Aorta (tissue), 5 donors: ENCODE measurements at regions not wholly inside any gene's neighbourhood (a gene's known extent, or its start where the extent isn't known, plus 50 kb on each side); places are given as distances from the start of the nearest gene placed in this dataset.

ENCODE experiments used
- ATAC-seq: fragments of 200-7000 bp; cut with Tn5 transposase; one replicate; pipeline ENCODE4 v1.9.1; 2022; ENCODE audit warnings: moderate library complexity; ENCODE audit not compliant: low FRiP score
- DNase-seq, 2 donors: peaks; one replicate each; pipeline ENCODE4 v3.0.0-alpha.2; 2020
- H3K27ac ChIP-seq, 2 donors: one replicate each; pipeline ENCODE4 v1.5.1; 2013; ENCODE audit warnings: low read length in 2 of 2, mild to moderate bottlenecking in 2 of 2, moderate library complexity in 2 of 2, control low read depth in 1 of 2, inconsistent platforms in 1 of 2, low read depth in 1 of 2
- H3K27me3 ChIP-seq, 2 donors: one replicate each; pipeline ENCODE4 v1.6.1; 2013; ENCODE audit warnings: control low read depth in 1 of 2, low read length in 1 of 2, mild to moderate bottlenecking in 1 of 2, moderate library complexity in 1 of 2; ENCODE audit not compliant: insufficient read depth in 2 of 2, control insufficient read depth in 1 of 2
- H3K36me3 ChIP-seq, 2 donors: one replicate each; pipeline ENCODE4 v1.6.1; 2013; ENCODE audit warnings: control low read depth in 1 of 2, low read length in 1 of 2, mild to moderate bottlenecking in 1 of 2; ENCODE audit not compliant: insufficient read depth in 2 of 2, control insufficient read depth in 1 of 2
- H3K4me1 ChIP-seq, 2 donors: one replicate each; pipeline ENCODE4 v1.6.1; 2013; ENCODE audit warnings: low read length in 2 of 2, control low read depth in 1 of 2, mild to moderate bottlenecking in 1 of 2, moderate library complexity in 1 of 2; ENCODE audit not compliant: insufficient read depth in 2 of 2, control insufficient read depth in 1 of 2
- H3K4me3 ChIP-seq, 2 donors: one replicate each; pipeline ENCODE4 v1.5.1; 2013; ENCODE audit warnings: low read length in 2 of 2, control low read depth in 1 of 2, mild to moderate bottlenecking in 1 of 2
- H3K9me3 ChIP-seq: one replicate; pipeline ENCODE4 v1.6.1; 2013; ENCODE audit warnings: mild to moderate bottlenecking, low read length; ENCODE audit not compliant: control insufficient read depth
- WGBS, 2 donors: extraction: QIAGEN DNeasy Blood & Tissue Kit; methylation state at CpG; one replicate each; pipeline ENCODE4 v1.1.7; 2013; 5-methylcytosine and 5-hydroxymethylcytosine counted together
- intact Hi-C, 2 donors: fragments of 100-400 bp; cut with DNase I; formaldehyde crosslinking; loops; one replicate each; pipeline versions ENCODE4 v1.14.2 to v1.15.0; 2022
- donor health status: healthy with polysubstance abuse.
- donor health status: Bipolar disorder and iron deficiency.
- donor health status: DM: no; HTN: no; CAD: no.
- donor health status: DM: no; HTN: no; CAD: no.
- donor health status: DM: yes; HTN: yes; CAD: no.

DNA sequence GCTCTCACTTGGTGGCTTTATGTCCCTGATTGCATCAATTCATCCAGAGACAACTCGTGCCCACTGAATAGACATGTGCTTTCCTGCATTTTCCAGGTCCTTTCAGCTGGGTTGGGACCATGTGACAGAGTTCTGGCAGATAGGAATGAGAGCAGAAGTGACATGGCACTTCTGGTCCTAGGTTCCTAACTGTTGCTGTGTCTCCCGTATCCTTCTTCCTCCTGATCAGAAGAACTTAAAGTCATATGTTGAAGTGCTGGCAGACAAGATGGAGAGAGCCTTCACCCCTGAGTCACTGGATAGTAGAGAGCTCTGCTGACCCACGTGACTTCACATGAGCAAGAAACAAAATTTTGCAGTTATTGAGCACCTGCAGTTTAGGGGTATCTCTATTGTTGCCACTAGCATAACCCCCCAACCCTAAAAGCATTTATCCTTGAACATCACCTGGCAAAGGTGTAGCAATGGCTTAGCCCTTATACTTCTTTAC lies 80.0 kb downstream of the NREP start:
- Histone ChIP-seq H3K36me3 (no peaks in the 10 kb centered on the region), H3K9me3 (no peaks in the 10 kb centered on the region), H3K4me1 (peaks cover 2 to 3% of the 10 kb centered on the region in 2 donors), H3K27me3 (no peaks in the 10 kb centered on the region), H3K4me3 (no peak overlapping the region), H3K27ac (no peak overlapping the region)
- DNase-seq = no peak
- 57 to 58% methylated on average over 3 of the region's 3 CpGs for WGBS, 2 donors
- no peak for ATAC-seq
- intact Hi-C loops = no loop called here

DNA sequence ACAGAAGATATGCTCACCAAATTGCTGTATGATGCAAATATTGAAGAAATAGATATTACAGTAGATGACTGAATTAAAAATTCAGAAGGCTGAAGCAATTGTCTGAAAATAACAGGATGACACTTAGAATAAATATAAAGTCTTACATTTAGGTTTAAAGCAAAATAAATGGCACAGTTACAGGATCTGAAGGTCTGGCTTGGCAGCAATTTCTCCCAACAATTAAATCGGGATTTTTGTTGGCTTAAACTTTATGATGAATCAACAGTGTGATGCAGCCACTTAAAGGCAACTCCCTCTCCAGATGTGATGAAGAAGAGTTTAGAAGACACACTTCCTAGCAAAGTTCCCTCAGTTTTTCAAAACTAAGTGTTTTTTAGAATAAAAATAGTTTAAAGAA lies 80.5 kb downstream of the NREP start:
- Histone ChIP-seq H3K27me3 (no peaks in the 10 kb centered on the region), H3K9me3 (no peaks in the 10 kb centered on the region), H3K4me3 (no peak overlapping the region), H3K4me1 (peaks cover under 1 to 3% of the 10 kb centered on the region in 2 donors), H3K36me3 (no peaks in the 10 kb centered on the region), H3K27ac (no peak overlapping the region)
- DNase-seq (no peak), ATAC-seq (no peak)
- intact Hi-C loops = no loop called here
- WGBS, 2 donors = 3 to 6% methylated on average over 1 of the region's 1 CpG

DNA sequence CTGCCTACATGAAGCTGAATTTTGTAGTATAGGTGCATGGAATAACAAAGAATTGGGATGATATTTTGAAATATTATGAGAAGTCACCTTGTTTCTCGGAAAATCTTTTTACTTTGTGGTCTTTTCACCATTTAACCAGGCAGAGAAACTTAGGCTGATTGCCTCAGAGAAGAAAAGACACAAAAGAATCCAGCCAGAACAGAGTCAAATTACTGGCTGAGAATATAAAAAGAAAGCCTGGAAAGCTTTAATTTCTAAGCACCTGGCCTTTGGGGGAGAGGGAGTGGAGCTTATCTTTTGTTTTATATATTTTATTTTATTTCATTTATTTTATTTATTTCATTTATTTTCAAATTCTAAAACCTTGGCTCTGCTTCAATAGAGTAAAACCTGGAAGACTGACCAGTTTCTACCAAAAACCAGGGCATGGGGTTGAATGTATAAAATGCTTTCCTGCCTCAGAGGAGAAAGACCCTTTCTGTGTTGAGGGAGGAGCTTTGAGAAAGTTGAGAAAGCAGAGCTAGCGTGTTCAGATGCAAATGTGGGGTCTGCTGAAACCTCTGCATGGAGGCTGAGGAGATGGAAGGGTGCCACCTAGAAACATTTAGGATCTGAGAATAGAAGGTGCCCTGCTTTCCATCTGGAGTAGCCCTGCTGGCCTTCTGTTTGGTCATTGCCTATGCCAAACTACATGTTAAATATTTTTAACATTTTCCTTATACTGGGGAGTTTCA lies 81.6 kb downstream of the NREP start:
- Histone ChIP-seq H3K27me3 (no peaks in the 10 kb centered on the region), H3K9me3 (no peaks in the 10 kb centered on the region), H3K36me3 (no peaks in the 10 kb centered on the region), H3K4me1 (no peaks in the 10 kb centered on the region), H3K4me3 (no peak overlapping the region), H3K27ac (no peak overlapping the region)
- DNase-seq (no peak), ATAC-seq (no peak)
- WGBS, 2 donors = 94 to 96% methylated on average over 2 of the region's 2 CpGs
- intact Hi-C loops = no loop called here

- WGBS, 2 donors = 84 to 88% methylated on average over 10 of the region's 10 CpGs
- no peaks in the 10 kb centered on the region for H3K4me1 ChIP-seq
- intact Hi-C loops = no loop called here
- no peak overlapping the region for H3K4me3 ChIP-seq
- DNase-seq (no peak), ATAC-seq (no peak)
- no peaks in the 10 kb centered on the region for H3K9me3 ChIP-seq
- H3K27ac ChIP-seq = no peak overlapping the region
- H3K27me3 ChIP-seq = no peaks in the 10 kb centered on the region
- no peaks in the 10 kb centered on the region for H3K36me3 ChIP-seq
These were observed 82.9 kb downstream of the NREP start for GRCh38 chr5:111673891-111674626.

- H3K4me1 ChIP-seq = no peaks in the 10 kb centered on the region
- no peaks in the 10 kb centered on the region for H3K9me3 ChIP-seq
- no peaks in the 10 kb centered on the region for H3K27me3 ChIP-seq
- no peaks in the 10 kb centered on the region for H3K36me3 ChIP-seq
- no peak for DNase-seq
- WGBS, 2 donors = 94 to 97% methylated on average over 2 of the region's 2 CpGs
- intact Hi-C loops = no loop called here
- H3K27ac ChIP-seq = no peak overlapping the region
- ATAC-seq = no peak
- no peak overlapping the region for H3K4me3 ChIP-seq
These were observed 84.9 kb downstream of the NREP start for GRCh38 chr5:111672099-111672498.

- DNase-seq = no peak
- no peaks in the 10 kb centered on the region for H3K27me3 ChIP-seq
- no peaks in the 10 kb centered on the region for H3K36me3 ChIP-seq
- H3K4me1 ChIP-seq = no peaks in the 10 kb centered on the region
- WGBS, 2 donors = 64 to 79% methylated on average over 3 of the region's 3 CpGs
- intact Hi-C loops = no loop called here
- no peak for ATAC-seq
- no peak overlapping the region for H3K27ac ChIP-seq
- H3K9me3 ChIP-seq = no peaks in the 10 kb centered on the region
- H3K4me3 ChIP-seq = no peak overlapping the region
These were observed 86.0 kb downstream of the NREP start for GRCh38 chr5:111670826-111671492.

DNA sequence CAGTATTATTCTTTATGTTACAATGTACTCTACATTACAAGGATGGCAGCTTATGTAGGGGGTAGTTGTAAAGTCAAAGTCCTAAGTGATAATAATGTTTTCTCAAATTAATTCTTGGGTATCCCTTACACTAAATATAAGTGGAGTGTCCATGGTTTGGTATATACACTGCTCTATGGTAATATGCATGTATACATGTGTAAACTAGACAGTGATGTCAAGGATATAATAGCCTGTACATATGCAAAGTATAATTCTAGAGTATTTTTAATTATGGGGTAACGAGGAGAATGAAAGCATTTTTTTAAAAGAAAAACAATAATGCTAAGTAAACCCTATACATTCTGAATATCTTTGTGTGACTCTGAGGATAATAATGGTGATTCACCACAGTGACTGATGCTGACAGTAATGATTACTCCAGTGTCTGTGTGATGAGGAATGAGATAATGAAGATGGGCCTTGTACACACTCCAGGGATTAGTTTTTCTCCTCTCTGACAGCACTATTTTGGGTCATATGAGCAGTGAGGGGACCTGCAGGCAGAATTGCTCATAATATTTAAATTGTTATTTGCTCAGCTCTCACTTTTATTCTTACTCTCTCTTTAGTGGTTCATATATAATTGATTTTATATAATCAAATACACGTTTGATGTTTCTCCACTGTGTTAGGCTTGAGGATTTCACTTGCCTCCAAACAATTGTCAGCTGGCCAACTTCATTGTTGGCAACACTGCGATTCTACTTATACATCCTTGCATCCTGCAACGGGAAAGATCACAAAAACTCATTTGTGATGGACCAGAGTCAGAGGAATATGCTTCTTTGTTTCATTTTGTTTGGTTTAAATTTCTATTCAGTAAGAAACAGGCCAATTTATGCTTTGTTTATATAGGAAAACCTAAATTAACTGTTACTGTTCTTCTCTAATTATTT lies 88.2 kb downstream of the NREP start:
- H3K36me3 ChIP-seq = no peaks in the 10 kb centered on the region
- DNase-seq (no peak), ATAC-seq (no peak)
- no peaks in the 10 kb centered on the region for H3K27me3 ChIP-seq
- H3K9me3 ChIP-seq = no peaks in the 10 kb centered on the region
- no peaks in the 10 kb centered on the region for H3K4me1 ChIP-seq
- no peak overlapping the region for H3K27ac ChIP-seq
- 84 to 89% methylated on average over 4 of the region's 4 CpGs for WGBS, 2 donors
- intact Hi-C loops = no loop called here
- no peak overlapping the region for H3K4me3 ChIP-seq

DNA sequence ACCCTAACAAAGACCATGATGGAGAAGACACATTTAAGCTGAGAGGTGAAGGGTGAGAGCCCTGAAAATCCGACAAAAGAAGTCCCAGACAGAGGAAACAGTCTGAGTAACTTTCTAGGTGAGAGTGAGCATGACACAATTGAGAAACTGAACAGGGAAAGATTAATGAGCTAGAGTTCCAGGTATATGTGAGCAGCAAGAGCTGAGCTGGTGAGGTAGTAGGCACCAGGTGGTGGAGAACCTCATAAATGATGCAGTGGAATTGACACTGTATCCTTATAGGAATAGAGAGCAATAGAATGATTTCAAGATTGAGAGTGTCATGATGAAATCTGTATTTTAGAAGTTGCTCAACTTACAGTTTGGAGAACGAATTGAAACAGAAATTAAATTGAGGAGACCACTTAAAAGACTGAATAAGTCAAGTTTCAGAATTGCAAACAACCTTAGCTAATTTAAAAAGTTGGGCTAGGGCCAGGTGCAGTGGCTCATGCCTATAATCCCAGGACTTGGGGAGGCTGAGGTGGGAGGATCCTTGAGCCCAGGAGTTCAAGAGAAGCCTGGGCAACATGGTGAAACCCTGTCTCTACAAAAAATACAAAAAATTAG lies 89.8 kb downstream of the NREP start:
- intact Hi-C loops = no loop called here
- Histone ChIP-seq H3K4me1 (no peaks in the 10 kb centered on the region), H3K36me3 (no peaks in the 10 kb centered on the region), H3K27ac (no peak overlapping the region), H3K4me3 (no peak overlapping the region), H3K27me3 (no peaks in the 10 kb centered on the region), H3K9me3 (no peaks in the 10 kb centered on the region)
- no peak for ATAC-seq
- DNase-seq = no peak
- 86 to 89% methylated on average over 2 of the region's 2 CpGs for WGBS, 2 donors
